Endothelial cell of hepatic sinusoid (primary cell): ENCODE measurements at regions not wholly inside any gene's neighbourhood (a gene's known extent, or its start where the extent isn't known, plus 50 kb on each side); places are given as distances from the start of the nearest gene placed in this dataset.

Source experiments
- in situ Hi-C: cut with HindIII; loops from 2 replicates; pipeline ENCODE4 v1.10.0; 2017; ENCODE audit warnings: low sequenced_read_pairs

DNA sequence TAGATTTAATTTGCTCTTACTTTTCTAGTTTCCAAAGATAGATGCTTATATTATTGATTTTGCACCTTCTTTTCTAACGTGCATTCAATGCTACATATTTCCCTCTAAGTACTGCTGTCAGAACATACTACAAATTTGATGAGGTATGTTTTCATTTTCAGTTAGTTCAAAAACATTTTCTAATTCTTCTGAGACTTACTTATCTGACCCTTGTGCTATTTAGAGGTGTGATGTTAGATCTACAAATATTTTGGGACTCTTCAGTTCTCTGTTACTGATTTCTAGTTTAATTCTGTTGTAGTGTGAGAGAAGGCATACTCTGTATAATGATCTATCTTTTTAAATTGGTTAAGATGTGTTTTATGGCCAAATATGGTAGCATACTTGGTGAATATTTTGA lies 97.8 kb upstream of the TMEM168 start:
- in situ Hi-C loops: no loop called here

- in situ Hi-C loops: no loop called here
These were observed 97.1 kb upstream of the TMEM168 start for GRCh38 chr7:112887337-112887736.

GRCh38 chr7:112886208-112886607 lies 96.0 kb upstream of the TMEM168 start:
- in situ Hi-C loops: no loop called here

GRCh38 chr7:112882991-112883390 lies 92.8 kb upstream of the TMEM168 start:
- in situ Hi-C loops: no loop called here

DNA sequence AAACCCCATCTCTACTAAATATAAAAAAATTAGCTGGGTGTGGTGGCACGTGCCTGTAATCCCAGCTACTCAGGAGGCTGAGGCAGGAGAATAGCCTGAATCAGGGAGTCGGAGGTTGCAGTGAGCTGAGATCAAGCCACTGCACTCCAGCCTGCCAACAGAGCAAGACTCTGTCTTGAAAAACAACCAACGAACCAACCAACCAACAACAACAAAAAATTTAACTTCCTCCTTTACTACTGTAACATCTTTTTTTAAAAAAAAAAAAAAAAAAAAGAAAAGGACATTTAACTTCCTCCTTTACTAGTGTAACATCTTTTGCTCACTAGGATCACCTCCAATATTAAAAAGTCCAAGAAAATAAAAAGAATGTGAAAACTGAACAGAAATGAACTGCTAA lies 92.3 kb upstream of the TMEM168 start:
- in situ Hi-C loops: no loop called here

GRCh38 chr7:112882022-112882421 lies 91.8 kb upstream of the TMEM168 start:
- in situ Hi-C loops: no loop called here

GRCh38 chr7:112880818-112881418 lies 90.7 kb upstream of the TMEM168 start:
- in situ Hi-C loops: no loop called here

GRCh38 chr7:112877691-112878460 lies 87.7 kb upstream of the TMEM168 start:
- in situ Hi-C loops: no loop called here

GRCh38 chr7:112876877-112877276 lies 86.7 kb upstream of the TMEM168 start:
- in situ Hi-C loops: no loop called here

DNA sequence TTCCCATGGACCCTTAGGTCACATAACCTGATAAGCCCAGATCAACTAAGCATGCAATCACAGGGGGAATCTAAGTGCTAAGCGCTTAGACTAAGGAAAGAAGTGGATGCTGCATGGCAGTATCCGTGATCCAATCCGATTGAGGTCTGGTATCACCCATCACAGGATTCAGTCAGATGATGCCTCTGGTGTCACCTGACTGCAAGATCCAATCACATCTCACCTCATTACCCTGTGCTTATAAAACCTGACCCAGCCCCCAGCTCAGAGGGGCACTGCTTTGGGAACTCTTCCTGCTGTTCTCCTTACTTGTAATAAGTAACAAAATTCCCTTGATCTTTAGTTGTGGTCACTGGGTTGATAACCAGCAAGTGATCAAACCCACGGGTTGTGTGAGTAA lies 84.7 kb upstream of the TMEM168 start:
- in situ Hi-C loops: no loop called here

DNA sequence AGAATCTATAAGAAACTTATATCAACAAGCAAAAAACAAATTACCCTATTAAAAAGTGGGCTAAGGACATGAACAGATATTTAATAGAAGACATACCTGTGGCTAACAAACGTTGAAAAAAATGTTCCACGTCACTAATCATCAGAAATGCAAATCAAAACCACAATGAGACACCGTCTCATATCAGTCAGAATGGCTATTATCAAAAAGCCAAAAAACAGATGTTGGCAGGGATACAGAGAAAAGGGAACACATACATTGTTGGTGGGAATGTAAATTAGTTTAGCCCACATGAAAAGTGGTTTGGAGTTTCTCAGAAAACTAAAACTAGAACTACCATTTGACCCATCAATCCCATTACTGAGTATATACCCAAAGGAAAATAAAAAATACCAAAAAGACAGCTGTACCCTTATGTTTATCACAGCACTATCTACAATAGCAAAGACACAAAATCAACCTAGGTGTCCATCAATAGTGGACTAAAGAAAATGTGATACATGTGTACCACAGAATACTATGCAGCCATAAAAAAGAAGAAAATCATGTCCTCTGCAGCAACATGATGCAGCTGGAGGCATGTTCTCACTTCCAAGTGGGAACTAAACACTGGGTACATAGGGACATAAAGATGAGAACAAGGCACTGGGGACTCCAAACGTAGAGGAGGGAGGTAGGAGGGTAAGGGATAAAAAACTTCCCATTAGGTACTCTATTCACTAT lies 83.8 kb upstream of the TMEM168 start:
- in situ Hi-C loops: no loop called here

- in situ Hi-C loops: no loop called here
These were observed 79.0 kb upstream of the TMEM168 start for GRCh38 chr7:112869111-112869774.

DNA sequence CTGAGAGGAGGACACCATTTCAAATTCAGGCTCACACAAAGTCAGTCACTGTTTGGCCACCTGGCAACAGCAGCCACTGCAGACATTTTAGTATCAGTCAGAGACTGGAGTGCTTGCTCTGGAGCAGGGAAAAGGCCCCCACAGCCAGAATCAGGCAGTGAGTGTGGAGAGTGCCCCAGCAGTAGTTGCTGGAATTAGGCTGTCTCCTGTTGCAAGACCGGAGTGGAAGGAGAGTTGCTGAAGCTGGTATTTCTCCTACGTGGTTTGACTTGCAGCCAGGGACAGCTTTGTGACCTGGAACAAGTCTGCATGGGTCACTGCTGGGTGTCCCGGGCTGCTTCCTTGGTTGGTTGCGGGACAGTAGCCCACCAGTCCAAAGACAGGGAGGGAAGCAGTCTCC lies 78.4 kb upstream of the TMEM168 start:
- in situ Hi-C loops: no loop called here

GRCh38 chr7:112866424-112866823 lies 76.2 kb upstream of the TMEM168 start:
- in situ Hi-C loops: no loop called here

- in situ Hi-C loops: no loop called here
These were observed 74.2 kb upstream of the TMEM168 start for GRCh38 chr7:112864380-112864779.

DNA sequence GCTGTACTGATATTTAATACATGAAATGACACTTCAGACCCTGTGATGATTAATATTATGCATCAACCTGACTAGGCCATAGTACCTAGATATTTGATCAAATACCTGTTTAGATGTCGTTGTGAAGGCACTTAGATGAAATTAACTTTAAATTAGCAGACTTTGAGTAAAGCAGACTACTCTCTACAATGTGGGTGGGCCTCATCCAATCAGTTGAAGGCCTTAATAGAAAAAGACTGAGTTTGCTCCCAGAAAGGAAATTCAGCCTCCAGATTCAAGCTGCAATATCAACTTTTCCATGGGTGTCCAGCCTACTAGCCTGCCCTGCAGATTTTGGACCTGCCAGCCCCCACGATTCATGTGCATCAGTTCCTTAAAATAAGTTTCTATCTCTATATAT lies 68.6 kb upstream of the TMEM168 start:
- in situ Hi-C loops: no loop called here

GRCh38 chr7:112855227-112855626 lies 65.0 kb upstream of the TMEM168 start:
- in situ Hi-C loops: no loop called here

GRCh38 chr7:112854169-112854568 lies 64.0 kb upstream of the TMEM168 start:
- in situ Hi-C loops: loop anchor here (5.0 kb wide), 1 partner anchor 37 kb away; no protein-coding TSS in a partner anchor

GRCh38 chr7:112853422-112853821 lies 63.2 kb upstream of the TMEM168 start:
- in situ Hi-C loops: loop anchor here (5.0 kb wide), 1 partner anchor 36 kb away; no protein-coding TSS in a partner anchor

GRCh38 chr7:112843151-112843550 lies 53.0 kb upstream of the TMEM168 start:
- in situ Hi-C loops: no loop called here
